GM12878 (cell line): ENCODE measurements at regions not wholly inside any gene's neighbourhood (a gene's known extent, or its start where the extent isn't known, plus 50 kb on each side); places are given as distances from the start of the nearest gene placed in this dataset.

ENCODE experiments used
- ATAC-seq: fragments of 200-7000 bp; cut with Tn5 transposase; 3 replicates; pipeline ENCODE4 v1.9.1; 2020; ENCODE audit warnings: mild to moderate bottlenecking, moderate library complexity
- BruUV-seq: library from RNA; stranded (reverse); fragments of 400-500 nt; replicated peaks from 2 replicates; lab custom pipeline; 2021; lab: Mats Ljungman, UMichigan
- CTCF ChIA-PET: fragments of 300-600 bp; sonication (Branson Sonifier 250); formaldehyde crosslinking; extraction: SDS; loops from one replicate; lab custom pipeline; 2021; ENCODE audit warnings: inconsistent platforms; lab: Yijun Ruan, JAX
- POLR2A ChIA-PET: fragments of 350-600 bp; formaldehyde crosslinking; extraction: SDS; loops from one replicate; lab custom pipeline; 2021; ENCODE audit warnings: inconsistent platforms; lab: Charles Lee
- RAD21 ChIA-PET: fragments of 300-600 bp; sonication (Branson Sonifier 250); formaldehyde crosslinking; loops from one replicate; lab custom pipeline; 2023; ENCODE audit warnings: antibody characterized with exemption; ENCODE audit not compliant: unreplicated experiment; lab: Charles Lee
- SMC1A ChIA-PET: fragments of 300-600 bp; sonication (Branson Sonifier 250); formaldehyde crosslinking; loops from one replicate; lab custom pipeline; 2023; ENCODE audit not compliant: unreplicated experiment, uncharacterized antibody; lab: Charles Lee
- DNase-seq: peaks from one replicate; pipeline ENCODE4 v3.0.0-alpha.2; 2011; ENCODE audit warnings: low read depth, low spot score
- FAIRE-seq: peaks from 3 replicates; lab custom pipeline; 2011; peaks lifted over from hg19 to GRCh38; lab: Jason Lieb, UNC
- H2AFZ ChIP-seq: 2 replicates; pipeline ENCODE4 v1.6.0; 2011; ENCODE audit warnings: low read depth, low read length, control low read depth; ENCODE audit not compliant: control insufficient read depth
- H3K27ac ChIP-seq: 2 replicates; pipeline ENCODE4 v1.5.1; 2011; ENCODE audit warnings: control low read depth; ENCODE audit not compliant: control insufficient read depth, insufficient read depth
- H3K27me3 ChIP-seq, 2 experiments: replicated peaks in 1 of 2; 2 replicates each; pipeline versions ENCODE4 v1.6.0 to v1.6.1; 2011; ENCODE audit warnings: low read length in 1 of 2; ENCODE audit not compliant: control insufficient read depth in 2 of 2, insufficient read depth in 2 of 2
- H3K36me3 ChIP-seq, 2 experiments: 2 replicates each; pipeline ENCODE4 v1.5.1; 2011; ENCODE audit warnings: low read length in 1 of 2; ENCODE audit not compliant: control insufficient read depth in 2 of 2, insufficient read depth in 2 of 2
- H3K4me1 ChIP-seq: 2 replicates; pipeline ENCODE4 v1.6.1; 2011; ENCODE audit warnings: mild to moderate bottlenecking, low read length, moderate library complexity, mixed read lengths; ENCODE audit not compliant: control insufficient read depth, insufficient read depth
- H3K4me2 ChIP-seq: 2 replicates; pipeline ENCODE4 v1.6.0; 2011; ENCODE audit warnings: control low read depth; ENCODE audit not compliant: control insufficient read depth, insufficient read depth
- H3K4me3 ChIP-seq: fragments of 200-600 bp; sonication (generic); 2 replicates; pipeline ENCODE4 v1.5.1; 2016
- H3K79me2 ChIP-seq: 2 replicates; pipeline ENCODE4 v1.6.0; 2011; ENCODE audit warnings: low read length; ENCODE audit not compliant: control insufficient read depth, insufficient read depth
- H3K9ac ChIP-seq: 2 replicates; pipeline ENCODE4 v1.8.0; 2011; ENCODE audit warnings: low read length, control low read depth, mixed read lengths; ENCODE audit not compliant: control insufficient read depth, insufficient read depth
- H3K9me3 ChIP-seq: replicated peaks from 3 replicates; pipeline ENCODE4 v1.5.1; 2011; ENCODE audit warnings: mild to moderate bottlenecking, low read length; ENCODE audit not compliant: control insufficient read depth, insufficient read depth
- H4K20me1 ChIP-seq: 2 replicates; pipeline ENCODE4 v1.6.0; 2011; ENCODE audit not compliant: control insufficient read depth, insufficient read depth
- ATF7 ChIP-seq: fragments of 450-650 bp; IDR thresholded peaks from 2 replicates; pipeline ENCODE4 v1.6.1; 2016; ENCODE audit warnings: low read depth, mild to moderate bottlenecking
- IKZF1 ChIP-seq: fragments of 450-650 bp; conservative IDR thresholded peaks from 2 replicates; pipeline ENCODE4 v1.6.1; 2017; ENCODE audit warnings: antibody characterized with exemption, mild to moderate bottlenecking
- MXI1 ChIP-seq: fragments of 150-350 bp; IDR thresholded peaks from 2 replicates; pipeline ENCODE4 v1.6.1; 2011; ENCODE audit warnings: low read depth, mild to moderate bottlenecking, inconsistent platforms, low read length, improper control_type of control experiment
- PRDM15 ChIP-seq: fragments of 450-650 bp; formaldehyde crosslinking; IDR thresholded peaks from 2 replicates; pipeline ENCODE4 v1.4.0; 2020; ENCODE audit warnings: mild to moderate bottlenecking, moderate library complexity
- SMARCA5 ChIP-seq: fragments of 450-650 bp; IDR thresholded peaks from 2 replicates; pipeline ENCODE4 v1.6.1; 2017; ENCODE audit warnings: mild to moderate bottlenecking
- SRF ChIP-seq, 2 experiments: IDR thresholded peaks; 2 replicates each; pipeline ENCODE4 v1.6.1; 2011; ENCODE audit warnings: low read depth in 2 of 2, low read length in 2 of 2, mild to moderate bottlenecking in 1 of 2, moderate library complexity in 1 of 2
- STAT1 ChIP-seq: fragments of 450-650 bp; conservative IDR thresholded peaks from 2 replicates; pipeline ENCODE4 v1.6.1; 2014; ENCODE audit warnings: antibody characterized with exemption, mild to moderate bottlenecking
- in situ Hi-C: fragments of 300-500 bp; cut with MboI; formaldehyde crosslinking; loops from 9 replicates; pipeline ENCODE4 v1.14.3; 2018; ENCODE audit warnings: mixed read lengths
- intact Hi-C: fragments of 100-400 bp; cut with micrococcal nuclease; formaldehyde crosslinking; loops from one replicate; pipeline ENCODE4 v1.14.2; 2022; ENCODE audit not compliant: unreplicated experiment
- TF ChIP-seq, protein P1 (sequence below): fragments of 450-650 bp; IDR thresholded peaks from 2 replicates; pipeline ENCODE4 v1.6.1; 2018; ENCODE audit warnings: mild to moderate bottlenecking, low read depth, moderate library complexity; ENCODE audit not compliant: partially characterized antibody
- TF ChIP-seq, protein P2 (sequence below): fragments of 450-650 bp; IDR thresholded peaks from 2 replicates; pipeline ENCODE4 v1.6.1; 2016; ENCODE audit warnings: mild to moderate bottlenecking, moderate library complexity, borderline replicate concordance
- TF ChIP-seq, protein P3 (sequence below): IDR thresholded peaks from 2 replicates; pipeline ENCODE4 v1.6.1; 2011; ENCODE audit warnings: borderline replicate concordance, low read depth, mild to moderate bottlenecking, moderate library complexity, low read length; ENCODE audit not compliant: insufficient read depth, poor library complexity, severe bottlenecking

DNA sequence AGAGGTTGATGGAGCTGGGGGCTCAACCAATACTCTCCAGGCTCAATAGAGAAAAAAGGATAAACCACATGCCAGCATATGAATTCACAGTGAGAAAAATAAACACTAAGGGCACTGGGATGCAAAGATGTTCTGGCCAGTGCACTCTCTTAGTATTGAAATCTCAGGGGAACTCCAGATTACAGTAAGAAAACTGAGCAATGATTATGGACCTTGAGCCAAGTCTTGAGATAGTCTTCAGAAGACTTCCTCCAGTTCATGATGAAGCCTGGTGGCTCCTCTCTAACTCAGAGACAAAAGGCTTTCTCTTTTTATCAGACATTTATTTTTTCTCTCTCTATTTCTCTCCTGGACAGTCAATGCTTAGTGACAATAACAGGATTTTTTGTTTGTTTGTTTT is 139.8 kb upstream of the SPEF2 start:
- FAIRE-seq: no peak
- intact Hi-C loops: no loop called here
- H3K9ac ChIP-seq: no peak overlapping the region
- TF ChIP-seq, protein P1, sequence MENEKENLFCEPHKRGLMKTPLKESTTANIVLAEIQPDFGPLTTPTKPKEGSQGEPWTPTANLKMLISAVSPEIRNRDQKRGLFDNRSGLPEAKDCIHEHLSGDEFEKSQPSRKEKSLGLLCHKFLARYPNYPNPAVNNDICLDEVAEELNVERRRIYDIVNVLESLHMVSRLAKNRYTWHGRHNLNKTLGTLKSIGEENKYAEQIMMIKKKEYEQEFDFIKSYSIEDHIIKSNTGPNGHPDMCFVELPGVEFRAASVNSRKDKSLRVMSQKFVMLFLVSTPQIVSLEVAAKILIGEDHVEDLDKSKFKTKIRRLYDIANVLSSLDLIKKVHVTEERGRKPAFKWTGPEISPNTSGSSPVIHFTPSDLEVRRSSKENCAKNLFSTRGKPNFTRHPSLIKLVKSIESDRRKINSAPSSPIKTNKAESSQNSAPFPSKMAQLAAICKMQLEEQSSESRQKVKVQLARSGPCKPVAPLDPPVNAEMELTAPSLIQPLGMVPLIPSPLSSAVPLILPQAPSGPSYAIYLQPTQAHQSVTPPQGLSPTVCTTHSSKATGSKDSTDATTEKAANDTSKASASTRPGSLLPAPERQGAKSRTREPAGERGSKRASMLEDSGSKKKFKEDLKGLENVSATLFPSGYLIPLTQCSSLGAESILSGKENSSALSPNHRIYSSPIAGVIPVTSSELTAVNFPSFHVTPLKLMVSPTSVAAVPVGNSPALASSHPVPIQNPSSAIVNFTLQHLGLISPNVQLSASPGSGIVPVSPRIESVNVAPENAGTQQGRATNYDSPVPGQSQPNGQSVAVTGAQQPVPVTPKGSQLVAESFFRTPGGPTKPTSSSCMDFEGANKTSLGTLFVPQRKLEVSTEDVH: no peak
- TF ChIP-seq SMARCA5: no peak
- TF ChIP-seq IKZF1: no peak
- no peak for TF ChIP-seq SRF (IDR thresholded peaks at IDR 0.05; ENCODE audit: low read depth in 2 of 2, low read length in 2 of 2)
- no peak for TF ChIP-seq PRDM15 (CRISPR knock-in tag)
- TF ChIP-seq STAT1: no peak
- TF ChIP-seq, protein P2, sequence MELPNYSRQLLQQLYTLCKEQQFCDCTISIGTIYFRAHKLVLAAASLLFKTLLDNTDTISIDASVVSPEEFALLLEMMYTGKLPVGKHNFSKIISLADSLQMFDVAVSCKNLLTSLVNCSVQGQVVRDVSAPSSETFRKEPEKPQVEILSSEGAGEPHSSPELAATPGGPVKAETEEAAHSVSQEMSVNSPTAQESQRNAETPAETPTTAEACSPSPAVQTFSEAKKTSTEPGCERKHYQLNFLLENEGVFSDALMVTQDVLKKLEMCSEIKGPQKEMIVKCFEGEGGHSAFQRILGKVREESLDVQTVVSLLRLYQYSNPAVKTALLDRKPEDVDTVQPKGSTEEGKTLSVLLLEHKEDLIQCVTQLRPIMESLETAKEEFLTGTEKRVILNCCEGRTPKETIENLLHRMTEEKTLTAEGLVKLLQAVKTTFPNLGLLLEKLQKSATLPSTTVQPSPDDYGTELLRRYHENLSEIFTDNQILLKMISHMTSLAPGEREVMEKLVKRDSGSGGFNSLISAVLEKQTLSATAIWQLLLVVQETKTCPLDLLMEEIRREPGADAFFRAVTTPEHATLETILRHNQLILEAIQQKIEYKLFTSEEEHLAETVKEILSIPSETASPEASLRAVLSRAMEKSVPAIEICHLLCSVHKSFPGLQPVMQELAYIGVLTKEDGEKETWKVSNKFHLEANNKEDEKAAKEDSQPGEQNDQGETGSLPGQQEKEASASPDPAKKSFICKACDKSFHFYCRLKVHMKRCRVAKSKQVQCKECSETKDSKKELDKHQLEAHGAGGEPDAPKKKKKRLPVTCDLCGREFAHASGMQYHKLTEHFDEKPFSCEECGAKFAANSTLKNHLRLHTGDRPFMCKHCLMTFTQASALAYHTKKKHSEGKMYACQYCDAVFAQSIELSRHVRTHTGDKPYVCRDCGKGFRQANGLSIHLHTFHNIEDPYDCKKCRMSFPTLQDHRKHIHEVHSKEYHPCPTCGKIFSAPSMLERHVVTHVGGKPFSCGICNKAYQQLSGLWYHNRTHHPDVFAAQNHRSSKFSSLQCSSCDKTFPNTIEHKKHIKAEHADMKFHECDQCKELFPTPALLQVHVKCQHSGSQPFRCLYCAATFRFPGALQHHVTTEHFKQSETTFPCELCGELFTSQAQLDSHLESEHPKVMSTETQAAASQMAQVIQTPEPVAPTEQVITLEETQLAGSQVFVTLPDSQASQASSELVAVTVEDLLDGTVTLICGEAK: no peak
- TF ChIP-seq, protein P3, sequence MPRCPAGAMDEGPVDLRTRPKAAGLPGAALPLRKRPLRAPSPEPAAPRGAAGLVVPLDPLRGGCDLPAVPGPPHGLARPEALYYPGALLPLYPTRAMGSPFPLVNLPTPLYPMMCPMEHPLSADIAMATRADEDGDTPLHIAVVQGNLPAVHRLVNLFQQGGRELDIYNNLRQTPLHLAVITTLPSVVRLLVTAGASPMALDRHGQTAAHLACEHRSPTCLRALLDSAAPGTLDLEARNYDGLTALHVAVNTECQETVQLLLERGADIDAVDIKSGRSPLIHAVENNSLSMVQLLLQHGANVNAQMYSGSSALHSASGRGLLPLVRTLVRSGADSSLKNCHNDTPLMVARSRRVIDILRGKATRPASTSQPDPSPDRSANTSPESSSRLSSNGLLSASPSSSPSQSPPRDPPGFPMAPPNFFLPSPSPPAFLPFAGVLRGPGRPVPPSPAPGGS: no peak
- no peak for TF ChIP-seq ATF7
- TF ChIP-seq MXI1: no peak

More for the DNA sequence above, 139.8 kb upstream of the SPEF2 start:
- H2AFZ ChIP-seq: no peak overlapping the region
- BruUV-seq: no TSS peak
- CTCF ChIA-PET: interaction anchor here (1.3 kb wide), 1 partner anchor 391 kb away, joined by 3 read pairs; no protein-coding TSS in a partner anchor
- no peaks in the 10 kb centered on the region for H3K27me3 ChIP-seq
- in situ Hi-C loops: no loop called here
- no peak overlapping the region for H3K4me3 ChIP-seq
- H3K4me2 ChIP-seq: no peak overlapping the region
- no peaks in the 10 kb centered on the region for H4K20me1 ChIP-seq
- no peaks in the 10 kb centered on the region for H3K36me3 ChIP-seq
- no peaks in the 10 kb centered on the region for H3K9me3 ChIP-seq
- H3K4me1 ChIP-seq: no peaks in the 10 kb centered on the region
- SMC1A ChIA-PET: interaction anchor here (1.1 to 1.3 kb wide), 3 partner anchors 42 to 249 kb away, joined by 3 to 5 read pairs (median 3); no protein-coding TSS in a partner anchor
- RAD21 ChIA-PET: no interaction called here
- H3K79me2 ChIP-seq: no peaks in the 10 kb centered on the region
- ATAC-seq (peak; percentile 34; the same call in 2 of the 3 replicates), DNase-seq (no peak)
- POLR2A ChIA-PET: no interaction called here
- no peak overlapping the region for H3K27ac ChIP-seq
